ENCODE measurements at regions not wholly inside any gene's neighbourhood (a gene's known extent, or its start where the extent isn't known, plus 50 kb on each side); places are given as distances from the start of the nearest gene placed in this dataset.
A peak's percentile ranks its signal among the peaks of the same experiment; 100 is the strongest.

DNA sequence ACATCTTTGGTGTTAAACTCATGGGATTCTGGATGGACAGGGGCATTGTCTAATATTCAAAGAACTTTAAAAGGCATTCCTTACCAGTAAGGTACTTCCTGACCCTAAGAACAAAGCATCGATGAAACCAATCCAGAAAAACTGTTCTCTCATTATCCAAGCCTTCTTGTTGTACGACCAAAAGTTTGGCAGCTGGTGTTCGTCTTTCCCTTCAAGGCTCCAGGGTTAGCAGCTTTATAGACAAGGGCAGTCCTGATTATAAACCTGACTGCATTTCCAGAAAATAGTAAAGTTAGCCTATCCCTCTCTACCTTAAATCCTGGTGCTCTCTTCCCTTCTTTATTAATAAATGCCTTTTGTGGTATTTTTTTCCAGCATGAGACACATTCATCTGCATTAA is 149.4 kb upstream of the MRPS30 start:
- DNase-seq (ENCODE audit: low spot score): no peak

DNA sequence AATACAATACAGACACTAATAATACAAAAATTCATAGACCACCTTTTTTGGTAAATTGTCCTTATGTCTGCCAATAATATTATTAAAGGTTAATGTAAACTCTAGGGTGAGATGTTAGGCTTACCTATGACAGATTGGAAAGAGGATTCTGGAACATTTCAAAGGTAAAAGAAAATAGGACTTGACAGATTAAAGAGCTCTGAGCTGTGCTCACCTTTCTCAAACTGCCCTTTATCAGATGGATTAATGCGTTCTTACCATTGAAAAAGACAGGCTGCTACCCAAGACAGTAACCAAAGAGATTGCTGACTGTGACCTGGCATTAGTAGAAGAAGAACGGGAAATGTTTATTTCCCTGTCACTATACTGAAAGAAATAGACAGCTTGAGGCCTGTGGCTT is 156.1 kb upstream of the MRPS30 start:
- no peak for DNase-seq (ENCODE audit: low spot score)

DNA sequence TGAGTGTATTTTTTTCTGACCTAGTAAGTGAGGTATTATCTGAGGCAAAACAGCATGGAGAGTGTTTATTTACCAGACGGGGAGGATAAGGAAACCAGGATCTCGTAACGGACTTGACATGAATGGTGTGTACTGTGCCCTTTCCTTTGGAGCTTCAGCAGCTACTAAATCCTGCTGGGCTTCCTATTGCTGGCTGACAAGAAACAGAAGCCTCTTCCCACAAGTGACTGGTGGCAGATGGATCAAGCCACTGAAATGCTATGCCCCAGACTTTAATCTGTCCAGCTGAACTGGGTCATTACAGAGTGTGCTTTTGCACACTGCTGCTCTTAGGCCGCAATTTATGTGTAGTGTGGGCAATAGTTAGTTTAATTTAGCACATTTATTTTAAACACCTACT is 162.7 kb upstream of the MRPS30 start:
- peak; percentile 11 for DNase-seq (ENCODE audit: low spot score)

DNA sequence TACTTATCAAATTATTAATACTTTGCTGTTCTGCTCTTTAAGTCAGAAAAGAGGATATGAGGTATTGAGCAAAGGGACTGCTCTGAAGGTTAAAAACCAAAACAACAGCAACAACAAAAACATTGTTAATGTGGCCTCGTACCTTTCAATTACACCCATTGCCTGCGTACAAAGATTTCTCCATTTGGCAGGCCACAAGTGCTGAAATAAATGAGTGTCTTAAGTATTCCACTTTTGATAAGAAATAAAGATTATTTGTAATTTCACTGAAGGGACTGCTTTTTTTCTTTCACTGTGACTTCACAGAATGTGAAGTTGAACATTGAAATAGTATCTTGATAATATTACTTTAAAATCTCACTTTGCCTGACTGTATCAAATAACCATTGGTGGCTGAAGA is 163.2 kb upstream of the MRPS30 start:
- no peak for DNase-seq (ENCODE audit: low spot score)

DNA sequence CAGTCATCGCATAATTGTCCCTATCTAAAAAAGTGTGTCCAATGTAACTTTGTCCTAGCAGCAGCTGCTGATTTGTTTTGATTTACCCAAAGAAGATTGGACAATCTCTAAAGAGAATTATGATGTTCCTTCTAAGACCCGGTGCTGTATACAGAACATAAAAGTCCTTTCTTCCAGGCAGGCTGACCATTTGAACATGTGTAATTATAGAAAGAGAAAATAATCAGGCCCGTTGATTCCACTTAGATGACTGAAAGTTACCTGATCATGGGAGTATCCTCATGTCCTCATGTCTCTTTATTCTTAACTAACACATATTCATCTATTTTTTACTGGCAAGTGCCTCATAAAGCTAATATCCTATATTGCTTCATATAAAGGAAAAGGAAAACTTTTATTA is 164.1 kb upstream of the MRPS30 start:
- DNase-seq (ENCODE audit: low spot score): no peak

DNA sequence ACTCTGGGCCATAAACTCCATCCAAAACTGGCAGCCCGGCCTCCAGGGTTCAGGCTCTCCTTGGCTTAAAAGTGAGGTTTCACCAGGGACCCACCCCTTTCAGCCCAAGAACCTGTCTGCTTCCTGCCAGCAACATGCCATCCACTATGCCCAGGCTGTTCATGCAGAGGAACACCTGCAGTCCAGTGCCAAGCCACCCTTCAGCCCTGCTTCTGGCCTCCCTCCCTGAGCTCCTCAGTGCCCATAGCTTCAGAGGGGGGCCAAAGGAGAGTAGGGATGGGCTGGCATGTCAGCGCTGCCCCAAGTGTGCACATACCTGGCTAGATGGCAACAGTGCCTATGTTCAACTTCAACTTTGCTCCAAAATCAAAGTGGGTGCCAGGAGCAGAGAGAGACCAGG is 166.9 kb upstream of the MRPS30 start:
- DNase-seq (ENCODE audit: low spot score): no peak

DNA sequence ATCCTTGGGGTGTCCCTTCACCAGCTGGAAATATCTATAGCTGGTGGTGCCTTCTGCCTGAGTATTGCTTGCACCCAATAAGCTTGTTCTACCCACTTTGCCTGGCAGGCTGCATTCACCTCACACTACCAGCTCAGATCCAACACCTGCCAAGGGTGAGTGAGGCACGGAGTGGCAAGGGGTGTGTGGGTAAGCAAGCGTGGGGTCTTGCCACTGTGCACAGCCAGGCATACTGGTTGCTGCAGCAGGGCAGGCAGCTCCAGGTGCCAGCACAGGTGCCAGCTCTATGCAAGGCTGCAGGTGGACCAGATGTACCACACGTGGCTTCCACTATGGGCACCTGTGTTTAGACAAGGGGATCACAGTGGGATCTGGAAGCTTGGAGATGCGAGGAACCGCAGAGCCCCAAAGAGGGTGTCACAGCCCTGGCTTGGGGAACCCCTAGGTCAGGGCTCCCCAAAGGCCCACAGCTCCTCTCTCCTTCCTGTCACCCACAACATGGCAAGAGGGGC is 167.7 kb upstream of the MRPS30 start:
- DNase-seq (ENCODE audit: low spot score): no peak

DNA sequence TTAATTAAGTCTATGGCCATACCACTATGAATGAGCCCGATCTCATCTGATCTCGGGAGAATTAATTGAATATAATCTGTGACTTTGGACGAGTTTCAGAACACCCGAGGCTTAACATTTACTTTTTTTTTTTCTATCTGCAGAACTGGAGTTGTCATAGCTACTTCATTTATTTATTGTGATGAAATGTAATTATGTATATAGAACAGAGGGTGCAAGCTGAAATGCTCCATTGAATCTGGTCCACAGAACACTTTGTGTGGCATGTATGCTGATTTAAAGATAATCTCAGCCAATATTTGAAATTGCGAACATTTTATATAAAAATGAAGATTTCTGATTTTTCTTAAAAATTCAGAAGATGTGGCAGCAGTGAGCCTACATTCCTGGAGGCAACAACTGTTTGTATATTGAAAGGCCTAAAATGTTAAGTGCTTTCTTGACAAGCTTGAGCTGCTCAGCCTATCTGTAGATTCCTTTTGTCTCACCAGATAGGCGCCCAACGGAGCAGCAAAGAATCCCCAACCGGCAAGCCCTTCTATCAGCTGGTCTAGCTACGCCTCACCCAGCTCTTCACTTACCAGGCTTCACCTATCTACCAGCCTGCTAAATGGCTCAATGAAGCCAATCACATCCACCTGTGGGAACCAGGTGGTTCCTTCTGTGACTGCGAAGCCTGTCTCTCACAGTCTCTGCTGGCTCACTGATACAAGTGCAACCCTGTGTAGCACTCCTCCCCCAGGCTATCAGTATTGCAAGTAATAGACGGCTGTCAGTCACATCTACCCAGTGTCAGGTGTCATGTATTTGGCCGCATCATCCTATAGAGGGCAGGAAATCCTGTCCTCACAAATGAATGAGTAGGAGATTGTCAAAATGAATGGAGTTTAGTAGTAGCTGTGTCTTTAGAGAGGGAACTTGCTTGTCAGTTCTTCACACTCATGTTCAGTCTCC is 170.6 kb upstream of the MRPS30 start:
- no peak for DNase-seq (ENCODE audit: low spot score)

DNA sequence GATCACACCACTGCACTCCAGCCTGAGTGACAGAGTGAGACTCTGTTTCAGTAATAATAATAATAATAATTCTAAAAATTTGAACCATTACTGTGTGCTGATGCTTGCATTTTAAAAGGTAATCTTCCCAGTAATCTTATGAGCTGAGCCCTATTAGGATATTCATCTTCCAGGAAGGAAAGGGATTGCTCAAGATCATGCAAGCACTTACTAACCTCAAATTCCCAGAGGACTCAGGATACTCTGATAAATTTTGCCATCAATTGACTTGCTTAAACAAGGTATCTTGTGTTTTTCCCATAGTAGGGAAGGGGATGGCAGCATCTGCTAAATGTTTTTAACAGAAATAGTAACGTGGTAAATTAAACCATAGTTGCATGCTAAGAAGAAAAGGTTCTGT is 176.4 kb upstream of the MRPS30 start:
- no peak for DNase-seq (ENCODE audit: low spot score)

DNA sequence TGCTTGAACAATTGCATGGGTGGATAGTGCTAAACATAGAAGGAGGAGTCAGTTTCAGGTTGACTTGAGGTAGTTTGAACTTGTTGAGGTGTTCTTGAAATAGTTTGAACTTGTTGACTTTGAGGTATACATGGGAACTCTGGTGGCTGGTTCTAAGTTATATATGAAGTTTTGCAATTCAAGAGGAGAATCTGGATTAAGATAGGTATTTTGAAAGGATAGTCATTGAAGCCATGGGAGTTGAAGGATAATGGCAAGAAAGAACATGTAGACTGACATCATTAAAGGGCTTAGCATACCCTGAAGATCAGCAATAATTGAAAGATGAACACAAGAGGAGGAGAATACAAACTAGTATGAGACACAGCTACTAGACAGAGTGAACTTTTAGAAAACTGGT is 181.9 kb upstream of the MRPS30 start:
- no peak for DNase-seq (ENCODE audit: low spot score)

DNA sequence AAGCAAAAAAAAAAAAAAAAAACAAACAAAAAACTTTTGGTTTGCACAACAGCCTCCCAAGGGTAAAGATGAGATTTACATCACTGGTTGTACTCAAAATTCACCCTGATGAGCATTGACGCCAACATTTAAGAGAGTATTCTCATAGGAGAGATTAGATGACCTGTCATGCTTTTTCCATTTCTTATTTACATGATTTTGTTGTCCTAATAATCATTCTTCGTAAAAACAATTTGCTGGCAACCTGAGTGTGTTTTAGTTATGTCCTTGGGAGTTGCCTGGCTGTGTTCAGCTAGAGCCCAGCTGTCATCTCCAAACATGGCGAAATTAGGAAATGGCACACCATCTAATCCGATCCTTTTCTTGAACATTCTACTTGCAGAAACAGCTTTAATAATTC is 186.4 kb upstream of the MRPS30 start:
- no peak for DNase-seq (ENCODE audit: low spot score)

DNA sequence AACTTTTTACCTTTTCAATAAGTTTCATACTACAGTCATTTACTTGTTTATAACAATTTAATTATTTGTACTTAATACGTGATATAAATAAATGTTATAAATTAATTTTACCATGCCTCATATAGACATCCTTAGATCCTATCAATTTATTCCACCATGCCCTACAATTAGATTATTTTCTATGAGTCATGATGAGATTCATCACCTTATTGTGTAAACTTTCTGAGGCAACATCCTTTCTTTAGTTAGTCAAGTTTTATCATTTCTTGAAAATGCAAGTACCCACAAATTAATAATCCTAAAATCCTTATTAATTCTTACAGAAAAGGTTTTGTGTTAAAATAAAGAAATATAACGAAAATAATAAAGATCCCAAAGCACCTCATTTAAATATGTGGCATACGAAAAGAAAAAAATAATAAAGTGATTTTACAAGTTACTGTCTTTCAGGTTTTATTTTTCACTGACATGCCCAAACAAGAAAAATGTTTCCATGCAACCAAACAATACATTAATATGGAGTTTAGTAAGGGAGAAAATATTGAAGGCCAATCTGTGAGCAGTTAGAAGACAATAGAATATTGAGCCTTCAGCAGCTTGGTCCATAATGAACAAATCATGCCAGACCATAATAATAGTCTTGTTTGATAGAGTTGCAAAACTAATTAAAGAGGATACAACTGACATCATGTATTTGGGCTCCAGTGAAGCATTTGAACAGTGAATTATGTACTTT is 188.7 kb upstream of the MRPS30 start:
- DNase-seq (ENCODE audit: low spot score): no peak

DNA sequence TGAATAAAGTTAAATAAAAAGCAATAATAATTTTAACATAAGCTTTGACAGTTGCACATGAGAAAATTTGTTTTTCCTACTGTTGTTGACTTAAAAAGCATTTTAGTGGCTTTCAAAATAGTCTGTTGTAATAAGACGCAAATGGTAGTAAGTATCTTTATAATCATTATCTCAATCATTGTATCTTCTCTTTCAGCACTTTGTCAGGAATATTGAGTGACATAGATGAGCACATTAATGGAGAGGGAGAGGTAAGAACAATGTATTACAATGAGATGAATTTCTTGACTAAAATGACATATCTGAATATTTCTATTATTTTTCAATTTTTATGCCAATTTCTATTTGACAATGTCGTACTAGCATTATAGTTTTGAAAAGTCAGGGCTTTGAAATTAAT is 193.9 kb upstream of the MRPS30 start:
- no peak for DNase-seq (ENCODE audit: low spot score)

DNA sequence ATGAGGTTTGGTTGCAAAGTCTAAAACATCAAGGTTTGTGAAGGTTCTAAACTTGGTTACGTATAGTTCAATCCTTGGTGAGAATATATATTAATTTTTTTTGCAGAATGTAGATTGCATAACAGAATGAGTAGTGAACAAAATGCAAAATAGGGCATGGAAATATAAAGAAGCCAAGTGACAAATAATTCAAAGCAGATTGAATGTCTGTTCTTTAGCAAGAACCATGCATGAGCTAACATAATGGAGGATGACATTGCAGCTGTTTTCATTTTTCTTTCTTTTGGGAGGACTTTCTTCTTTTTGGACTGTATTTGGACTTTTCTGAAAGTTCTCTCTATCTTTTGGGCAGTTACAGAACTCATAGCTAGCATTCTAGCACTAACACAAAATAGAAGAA is 194.8 kb upstream of the MRPS30 start:
- DNase-seq (ENCODE audit: low spot score): no peak

DNA sequence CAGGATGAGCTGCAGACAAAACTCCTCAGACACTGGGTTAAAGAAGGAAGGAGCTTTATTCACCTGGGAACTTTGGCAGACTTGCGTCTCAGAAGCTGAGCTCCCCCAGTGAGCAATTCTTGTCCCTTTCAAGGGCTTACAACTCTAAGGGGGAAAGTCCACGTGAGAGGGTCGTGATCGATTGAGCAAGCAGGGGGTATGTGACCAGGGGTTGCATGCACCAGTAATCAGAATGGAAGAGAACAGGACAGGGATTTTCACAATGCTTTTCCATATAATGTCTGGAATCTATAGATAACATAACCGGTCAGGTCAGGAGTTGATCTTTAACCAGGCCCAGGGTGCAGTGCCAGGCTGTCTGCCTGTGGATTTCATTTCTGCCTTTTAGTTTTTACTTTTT is 202.8 kb upstream of the MRPS30 start:
- DNase-seq (ENCODE audit: low spot score): no peak

DNA sequence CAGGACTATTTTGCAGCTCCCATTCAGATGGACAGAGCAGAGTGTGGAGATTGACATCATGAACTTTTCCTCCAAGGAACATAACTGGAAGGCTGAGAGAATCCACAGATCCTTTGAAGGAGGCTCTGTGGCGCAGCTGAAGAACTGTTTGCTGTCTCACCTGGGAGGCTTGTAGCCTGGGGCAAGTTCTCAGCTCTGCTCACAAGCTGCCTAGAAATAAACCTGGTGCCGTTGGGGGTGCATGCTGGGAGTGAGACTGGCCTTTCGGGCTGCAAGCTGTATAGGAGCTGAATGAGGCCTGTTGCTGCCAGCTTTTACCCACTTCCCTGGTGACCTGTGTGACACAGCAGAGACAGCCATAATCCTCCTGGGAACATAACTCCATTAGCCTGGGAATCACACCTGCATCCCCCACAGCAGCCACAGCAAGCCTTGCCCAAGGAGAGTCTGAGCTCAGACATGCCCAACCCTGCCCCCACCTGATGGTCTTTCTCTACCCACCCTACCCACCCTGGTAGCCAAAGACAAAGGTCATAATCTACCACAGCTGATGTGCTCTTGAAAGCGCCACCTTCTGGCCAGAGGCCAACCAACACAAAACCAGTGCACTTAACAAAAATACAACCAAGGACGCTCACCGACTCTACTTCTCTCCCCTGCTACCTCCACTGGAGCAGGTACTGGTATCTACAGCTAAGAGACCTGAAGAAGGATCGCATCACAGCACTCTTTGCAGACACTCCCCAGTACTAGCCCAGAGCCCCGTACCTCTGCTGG is 205.1 kb upstream of the MRPS30 start:
- DNase-seq (ENCODE audit: low spot score): no peak

DNA sequence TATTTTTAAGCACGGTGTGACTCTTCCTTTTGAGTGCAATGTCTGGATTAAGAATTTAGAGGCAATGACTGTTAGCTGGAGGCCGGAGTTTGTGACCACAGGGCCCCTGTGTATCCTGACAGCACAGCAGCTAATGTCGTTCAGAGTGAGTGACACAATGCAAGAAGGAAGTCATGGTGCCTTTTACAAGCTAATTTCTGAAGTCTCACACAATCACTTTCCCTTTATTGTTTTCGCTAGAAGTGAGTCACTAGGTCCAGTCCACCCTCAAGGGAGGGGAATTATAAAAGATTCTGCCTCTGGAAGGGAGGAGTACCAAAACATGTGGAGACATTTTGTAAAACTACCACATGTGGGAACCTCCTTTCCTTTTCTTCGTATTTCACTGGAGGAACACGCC is 185.5 kb upstream of the FGF10 start:
- no peak for DNase-seq (ENCODE audit: low spot score)

DNA sequence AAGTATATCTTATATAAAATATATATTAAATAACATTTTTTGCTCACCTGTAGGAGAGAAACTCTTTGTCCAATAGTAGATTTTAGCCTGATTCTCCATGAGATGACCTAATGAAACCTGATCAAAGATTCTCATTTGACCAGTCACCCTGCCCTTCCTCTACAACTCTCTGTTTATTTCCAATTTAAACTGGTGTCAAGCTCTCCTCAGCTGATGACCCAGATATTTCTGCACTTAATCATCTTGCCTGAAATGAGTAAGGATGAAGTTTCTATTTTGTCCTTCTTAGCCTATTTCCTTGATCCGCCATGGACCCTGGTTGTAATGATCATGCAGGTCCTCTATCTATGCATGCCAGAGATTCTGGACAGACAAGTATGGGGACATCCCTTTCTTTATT is 179.3 kb upstream of the FGF10 start:
- DNase-seq (ENCODE audit: low spot score): no peak

DNA sequence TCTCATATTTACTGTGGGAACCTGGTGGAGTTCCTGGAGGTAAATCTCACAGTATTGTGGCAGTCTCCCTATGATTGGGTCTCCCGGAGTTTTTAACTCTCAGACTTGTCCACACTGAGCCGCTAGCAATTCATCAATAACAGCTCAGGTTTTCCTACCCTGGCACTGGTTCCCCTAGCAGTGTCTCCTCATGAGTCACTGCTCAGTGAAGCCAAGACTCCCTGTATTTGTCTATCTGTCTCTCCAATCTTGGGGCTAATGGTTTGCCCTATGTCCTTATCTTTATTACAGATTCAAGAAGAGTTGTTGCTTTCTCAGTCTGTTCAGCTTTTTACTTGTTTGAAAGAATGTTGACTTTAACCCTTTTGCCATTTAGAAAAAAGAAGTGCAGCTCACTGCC is 176.7 kb upstream of the FGF10 start:
- DNase-seq (ENCODE audit: low spot score): no peak

DNA sequence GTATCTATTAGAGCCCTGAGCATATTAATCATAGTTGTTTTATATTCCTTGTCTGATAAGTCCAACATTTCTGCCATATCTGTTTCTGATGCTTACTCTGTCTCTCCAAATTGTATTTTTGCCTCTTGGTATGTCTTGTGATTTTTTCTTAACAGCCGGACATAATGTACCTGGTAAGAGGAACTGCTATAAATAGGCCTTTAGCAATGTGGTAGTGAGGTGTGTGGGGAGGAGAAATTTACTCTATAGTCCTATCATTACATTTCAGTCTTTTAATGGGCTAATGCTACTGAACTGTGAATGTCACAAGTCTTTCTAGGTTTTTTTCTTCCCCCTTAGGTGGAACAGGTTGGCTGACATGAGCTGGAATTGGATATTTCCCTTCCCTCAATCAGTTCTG is 176.1 kb upstream of the FGF10 start:
- no peak for DNase-seq (ENCODE audit: low spot score)

DNA sequence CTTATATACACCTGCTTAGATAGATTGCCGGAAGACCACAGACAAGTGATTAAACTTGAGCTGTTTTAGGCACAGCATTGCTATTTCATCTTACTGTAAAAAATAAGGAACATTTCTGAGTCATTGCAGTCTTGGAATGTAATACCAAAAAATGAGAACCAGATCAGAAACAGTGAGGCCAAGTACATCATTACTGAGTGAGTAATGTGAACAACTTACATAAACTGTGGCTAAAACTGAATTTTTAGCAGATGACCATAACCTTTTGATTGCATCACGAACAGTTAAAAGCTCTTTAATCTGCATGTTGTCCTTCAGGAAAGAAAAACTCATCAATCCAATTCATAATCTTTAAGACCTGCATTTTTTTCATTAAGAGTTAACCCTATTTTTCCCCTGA is 157.1 kb upstream of the FGF10 start:
- no peak for DNase-seq (ENCODE audit: low spot score)

DNA sequence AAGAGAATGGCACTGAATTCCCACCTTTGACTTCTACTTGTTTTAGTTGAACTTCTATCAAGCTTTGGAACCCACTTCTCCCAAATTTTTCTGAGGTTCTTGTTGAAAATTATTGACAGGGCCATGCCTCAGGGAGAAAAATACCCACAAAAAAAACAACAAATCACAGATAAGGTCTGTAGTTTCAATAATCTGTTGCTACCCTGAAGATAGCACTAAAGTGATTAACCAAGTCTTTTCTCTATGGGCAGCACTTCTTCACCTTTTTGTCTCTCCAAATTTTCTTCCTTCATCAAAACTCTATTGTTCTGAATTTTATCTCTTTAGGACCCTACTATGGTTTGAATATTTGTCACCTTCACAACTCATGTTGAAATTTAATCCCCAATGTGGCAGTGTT is 154.3 kb upstream of the FGF10 start:
- DNase-seq (ENCODE audit: low spot score): no peak

DNA sequence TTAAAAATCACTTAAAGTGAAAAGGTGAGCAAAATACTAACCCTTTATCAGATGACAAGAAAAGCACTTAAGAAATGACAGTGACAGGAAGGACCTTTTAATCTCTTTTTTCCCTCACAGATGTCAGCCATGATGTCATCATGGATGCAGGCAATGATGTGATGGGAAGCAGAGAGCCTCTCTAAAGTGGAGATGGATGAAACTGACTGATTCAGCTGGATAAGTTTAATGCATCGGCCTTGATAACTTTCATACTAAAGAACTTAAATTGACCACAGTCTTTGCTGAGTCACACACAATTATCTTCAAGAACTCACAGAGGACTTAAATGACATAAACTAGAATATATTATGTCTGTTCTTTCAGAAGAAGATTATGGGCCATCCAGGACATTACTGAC is 153.2 kb upstream of the FGF10 start:
- DNase-seq (ENCODE audit: low spot score): no peak
